Natural killer cell (primary cell): ENCODE measurements at regions not wholly inside any gene's neighbourhood (a gene's known extent, or its start where the extent isn't known, plus 50 kb on each side); places are given as distances from the start of the nearest gene placed in this dataset.

Source experiments
- ATAC-seq, 3 donors: fragments of 150-1000 bp in 2 of 3; fragments of 200-7000 bp in 1 of 3; cut with Tn5 transposase; 1 replicate in 1 of 3; 2 replicates in 2 of 3; pipeline ENCODE4 v1.10.0; 2021; ENCODE audit warnings: mild to moderate bottlenecking in 2 of 3, moderate library complexity in 2 of 3
- DNase-seq, 2 donors: peaks; one replicate each; pipeline versions ENCODE4 v3.0.0 to v3.0.0-alpha.2; 2013 to 2021; ENCODE audit warnings: mixed read lengths in 1 of 2
- H3K27ac ChIP-seq: one replicate; pipeline ENCODE4 v1.5.1; 2013; ENCODE audit warnings: mild to moderate bottlenecking, low read length
- H3K27me3 ChIP-seq: one replicate; pipeline ENCODE4 v1.6.1; 2013; ENCODE audit warnings: low read length; ENCODE audit not compliant: control insufficient read depth, insufficient read depth
- H3K36me3 ChIP-seq: one replicate; pipeline ENCODE4 v1.6.1; 2013; ENCODE audit warnings: low read length; ENCODE audit not compliant: control insufficient read depth, insufficient read depth
- H3K4me1 ChIP-seq: one replicate; pipeline ENCODE4 v1.6.1; 2013; ENCODE audit warnings: low read length; ENCODE audit not compliant: control insufficient read depth, insufficient read depth
- H3K4me3 ChIP-seq: one replicate; pipeline ENCODE4 v1.5.1; 2013; ENCODE audit warnings: low read length
- H3K9me3 ChIP-seq: one replicate; pipeline ENCODE4 v1.6.1; 2013; ENCODE audit warnings: low read length; ENCODE audit not compliant: control insufficient read depth, insufficient read depth
- H3K27ac Mint-ChIP-seq, 2 donors: one replicate each; pipeline ENCODE4 v1.8.0; 2022; ENCODE audit warnings: mild to moderate bottlenecking in 2 of 2, mixed read lengths in 2 of 2, moderate library complexity in 1 of 2
- H3K27me3 Mint-ChIP-seq, 2 donors: one replicate each; pipeline ENCODE4 v1.8.0; 2022; ENCODE audit warnings: low read depth in 2 of 2, mixed read lengths in 2 of 2
- H3K36me3 Mint-ChIP-seq: one replicate; pipeline ENCODE4 v1.8.0; 2022; ENCODE audit warnings: mixed read lengths
- H3K4me1 Mint-ChIP-seq, 2 donors: one replicate each; pipeline ENCODE4 v1.8.0; 2022; ENCODE audit warnings: mixed read lengths in 2 of 2
- H3K4me3 Mint-ChIP-seq: one replicate; pipeline ENCODE4 v1.8.0; 2022; ENCODE audit warnings: mild to moderate bottlenecking, moderate library complexity, mixed read lengths
- H3K9me3 Mint-ChIP-seq, 2 donors: one replicate each; pipeline ENCODE4 v1.8.0; 2022; ENCODE audit warnings: mixed read lengths in 2 of 2
- WGBS: methylation state at CpG from one replicate; pipeline ENCODE4 v1.1.7; 2013; ENCODE audit warnings: missing lambda C conversion rate; ENCODE audit not compliant: insufficient coverage; 5-methylcytosine and 5-hydroxymethylcytosine counted together
- intact Hi-C: fragments of 100-400 bp; cut with micrococcal nuclease; formaldehyde crosslinking; loops from one replicate; pipeline ENCODE4 v1.14.2; 2022
- TF ChIP-seq, protein P1 (sequence below): fragments of 200-600 bp; IDR thresholded peaks from one replicate; pipeline ENCODE4 v1.8.0; 2022; ENCODE audit warnings: antibody characterized with exemption

DNA sequence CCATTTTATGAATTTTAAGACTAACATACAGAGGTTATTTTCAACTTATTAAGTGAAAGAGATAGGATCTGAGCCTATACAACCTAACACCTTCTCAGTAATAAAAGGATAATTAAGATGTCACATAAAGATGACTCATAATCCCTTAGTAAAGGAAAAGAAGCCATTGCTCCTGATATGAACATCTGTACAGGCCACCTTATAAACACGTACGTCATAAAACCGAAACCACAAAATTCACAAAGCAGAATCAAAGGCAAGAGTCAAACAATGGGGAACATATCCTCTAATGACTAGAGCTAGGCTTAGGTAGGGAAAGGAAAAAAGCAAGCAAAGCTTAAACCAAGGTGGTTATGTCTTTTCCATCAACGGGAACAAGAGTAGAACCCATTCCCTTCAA lies 103.5 kb downstream of the KCNA4 start:
- Histone ChIP-seq H3K27me3 (no peaks in the 10 kb centered on the region), H3K4me1 (no peaks in the 10 kb centered on the region), H3K36me3 (no peaks in the 10 kb centered on the region), H3K4me3 (no peak overlapping the region), H3K9me3 (no peaks in the 10 kb centered on the region), H3K27ac (no peak overlapping the region)
- Mint-ChIP-seq H3K9me3 (peaks cover 10 to 13% of the 10 kb centered on the region in 2 donors), H3K27me3 (no peaks in the 10 kb centered on the region), H3K4me1 (no peaks in the 10 kb centered on the region), H3K4me3 (no peak overlapping the region), H3K36me3 (no peaks in the 10 kb centered on the region), H3K27ac (no peak overlapping the region)
- DNase-seq (no peak), ATAC-seq (no peak)
- intact Hi-C loops = no loop called here
- TF ChIP-seq, protein P1, sequence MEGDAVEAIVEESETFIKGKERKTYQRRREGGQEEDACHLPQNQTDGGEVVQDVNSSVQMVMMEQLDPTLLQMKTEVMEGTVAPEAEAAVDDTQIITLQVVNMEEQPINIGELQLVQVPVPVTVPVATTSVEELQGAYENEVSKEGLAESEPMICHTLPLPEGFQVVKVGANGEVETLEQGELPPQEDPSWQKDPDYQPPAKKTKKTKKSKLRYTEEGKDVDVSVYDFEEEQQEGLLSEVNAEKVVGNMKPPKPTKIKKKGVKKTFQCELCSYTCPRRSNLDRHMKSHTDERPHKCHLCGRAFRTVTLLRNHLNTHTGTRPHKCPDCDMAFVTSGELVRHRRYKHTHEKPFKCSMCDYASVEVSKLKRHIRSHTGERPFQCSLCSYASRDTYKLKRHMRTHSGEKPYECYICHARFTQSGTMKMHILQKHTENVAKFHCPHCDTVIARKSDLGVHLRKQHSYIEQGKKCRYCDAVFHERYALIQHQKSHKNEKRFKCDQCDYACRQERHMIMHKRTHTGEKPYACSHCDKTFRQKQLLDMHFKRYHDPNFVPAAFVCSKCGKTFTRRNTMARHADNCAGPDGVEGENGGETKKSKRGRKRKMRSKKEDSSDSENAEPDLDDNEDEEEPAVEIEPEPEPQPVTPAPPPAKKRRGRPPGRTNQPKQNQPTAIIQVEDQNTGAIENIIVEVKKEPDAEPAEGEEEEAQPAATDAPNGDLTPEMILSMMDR = no peak
- WGBS = 92% methylated on average over 2 of the region's 4 CpGs

DNA sequence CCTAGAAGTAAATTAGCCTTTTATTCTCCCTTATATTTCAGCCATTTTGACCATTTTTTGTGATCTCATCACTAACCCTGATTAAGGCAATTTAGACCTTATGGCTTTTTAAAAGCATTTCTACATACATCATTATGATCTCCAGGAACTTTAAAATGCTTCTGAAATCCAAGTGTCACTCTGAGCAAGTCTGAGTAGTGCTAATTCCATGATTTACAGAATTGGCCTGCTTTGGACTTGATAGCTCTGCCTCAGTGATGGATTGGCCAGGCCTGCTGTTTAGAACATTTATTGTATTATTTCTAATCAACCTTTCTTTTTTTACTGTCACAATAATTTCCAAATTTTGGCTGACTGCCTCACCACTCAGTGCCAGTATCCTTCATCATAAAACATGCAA lies 116.4 kb downstream of the KCNA4 start:
- H3K27ac Mint-ChIP-seq = no peak overlapping the region
- Histone ChIP-seq H3K4me1 (no peaks in the 10 kb centered on the region), H3K27ac (no peak overlapping the region), H3K36me3 (no peaks in the 10 kb centered on the region), H3K9me3 (no peaks in the 10 kb centered on the region), H3K4me3 (no peak overlapping the region), H3K27me3 (no peaks in the 10 kb centered on the region)
- no peaks in the 10 kb centered on the region for H3K27me3 Mint-ChIP-seq
- H3K4me1 Mint-ChIP-seq = no peaks in the 10 kb centered on the region
- TF ChIP-seq, protein P1 = no peak
- no peak for ATAC-seq
- intact Hi-C loops = no loop called here
- no peaks in the 10 kb centered on the region for H3K36me3 Mint-ChIP-seq
- H3K4me3 Mint-ChIP-seq = no peak overlapping the region
- no peak for DNase-seq
- peaks cover 2 to 11% of the 10 kb centered on the region in 2 donors for H3K9me3 Mint-ChIP-seq

DNA sequence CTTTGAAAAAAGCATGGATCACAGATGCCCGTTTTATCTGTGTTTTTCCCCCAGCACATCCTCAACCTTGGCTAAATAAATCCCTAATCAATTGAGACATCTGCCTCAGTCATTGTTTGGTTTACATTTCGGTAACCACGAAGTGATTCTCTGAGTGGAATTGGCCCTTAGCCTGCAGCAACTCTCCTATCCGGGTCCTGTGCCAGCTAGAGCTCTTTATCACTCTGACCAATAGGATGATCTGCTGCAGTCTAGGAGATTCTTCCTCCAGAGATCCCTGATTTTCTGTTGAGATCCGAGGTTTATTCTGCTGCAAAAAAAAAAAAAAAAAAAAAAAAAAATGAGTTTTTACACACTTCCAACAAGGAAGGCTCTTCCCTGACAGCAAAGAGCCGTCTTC lies 137.3 kb downstream of the KCNA4 start:
- Histone ChIP-seq H3K27ac (no peak overlapping the region), H3K27me3 (no peaks in the 10 kb centered on the region), H3K4me3 (no peak overlapping the region), H3K4me1 (no peaks in the 10 kb centered on the region), H3K36me3 (no peaks in the 10 kb centered on the region), H3K9me3 (peaks cover 11% of the 10 kb centered on the region)
- no peak for ATAC-seq
- Mint-ChIP-seq H3K27me3 (no peaks in the 10 kb centered on the region), H3K4me1 (no peaks in the 10 kb centered on the region), H3K27ac (no peak overlapping the region), H3K9me3 (peaks cover 7 to 16% of the 10 kb centered on the region in 2 donors), H3K36me3 (peaks cover 2% of the 10 kb centered on the region), H3K4me3 (no peak overlapping the region)
- 58% methylated on average over 5 of the region's 6 CpGs for WGBS
- no peak for DNase-seq
- intact Hi-C loops = no loop called here
- TF ChIP-seq, protein P1 = no peak

DNA sequence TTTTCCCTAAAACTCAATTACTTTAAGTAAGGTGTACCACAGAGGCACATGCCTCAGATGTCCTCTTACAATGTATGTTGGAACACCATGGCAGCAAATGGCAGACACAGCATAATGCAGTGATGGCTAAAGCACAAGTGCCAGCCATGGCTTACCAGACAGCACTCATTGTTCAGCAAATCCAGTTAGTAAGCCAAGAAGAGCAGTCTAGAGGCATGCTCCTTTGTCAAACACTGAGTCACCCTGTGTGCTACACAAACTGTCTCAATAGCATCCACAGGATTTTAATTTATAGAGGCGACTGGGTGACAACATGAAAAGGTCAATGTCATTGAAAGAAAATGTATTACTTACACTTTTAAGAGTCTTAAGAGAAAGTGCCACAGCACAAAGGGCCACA lies 140.6 kb downstream of the KCNA4 start:
- intact Hi-C loops = no loop called here
- Histone ChIP-seq H3K36me3 (no peaks in the 10 kb centered on the region), H3K4me3 (no peak overlapping the region), H3K27ac (no peak overlapping the region), H3K9me3 (peaks cover 11% of the 10 kb centered on the region), H3K4me1 (no peaks in the 10 kb centered on the region), H3K27me3 (no peaks in the 10 kb centered on the region)
- Mint-ChIP-seq H3K27ac (no peak overlapping the region), H3K4me1 (no peaks in the 10 kb centered on the region), H3K4me3 (no peak overlapping the region), H3K27me3 (no peaks in the 10 kb centered on the region), H3K9me3 (peaks cover 17 to 33% of the 10 kb centered on the region in 2 donors), H3K36me3 (peaks cover 14% of the 10 kb centered on the region)
- 100% methylated on average over 1 of the region's 1 CpG for WGBS
- TF ChIP-seq, protein P1 = no peak
- DNase-seq (no peak), ATAC-seq (no peak)
